NT2/D1 (cell line): ENCODE measurements at regions not wholly inside any gene's neighbourhood (a gene's known extent, or its start where the extent isn't known, plus 50 kb on each side); places are given as distances from the start of the nearest gene placed in this dataset.

Experiments
- YY1 ChIP-seq: IDR thresholded peaks from 2 replicates; pipeline ENCODE4 v1.6.1; 2011; ENCODE audit not compliant: insufficient read length, insufficient read depth
- ZNF274 ChIP-seq: IDR thresholded peaks from 2 replicates; pipeline ENCODE4 v1.6.1; 2011; ENCODE audit warnings: mild to moderate bottlenecking, low read depth, low read length

GRCh38 chr3:117281371-117281770 is 571.8 kb downstream of the TUSC7 start:
- TF ChIP-seq YY1, result no peak
- TF ChIP-seq ZNF274, result no peak
